Neuronal stem cell (in vitro differentiated cells): ENCODE measurements at regions not wholly inside any gene's neighbourhood (a gene's known extent, or its start where the extent isn't known, plus 50 kb on each side); places are given as distances from the start of the nearest gene placed in this dataset.

Experiments used
- DNase-seq: peaks from one replicate; pipeline ENCODE4 v3.0.0-alpha.2; 2013; ENCODE audit warnings: low spot score
- H2AFZ ChIP-seq: one replicate; pipeline ENCODE4 v1.6.1; 2013; ENCODE audit warnings: mild to moderate bottlenecking, low read length, inconsistent platforms
- H2AK5ac ChIP-seq: 2 replicates; pipeline ENCODE4 v1.6.1; 2013; ENCODE audit warnings: low read depth, mild to moderate bottlenecking, inconsistent platforms, low read length, moderate library complexity, mixed read lengths
- H2BK120ac ChIP-seq: 2 replicates; pipeline ENCODE4 v1.6.1; 2013; ENCODE audit warnings: low read depth, mild to moderate bottlenecking, inconsistent platforms, low read length, moderate library complexity, mixed read lengths
- H2BK12ac ChIP-seq: one replicate; pipeline ENCODE4 v1.6.1; 2013; ENCODE audit warnings: low read length, inconsistent platforms
- H2BK15ac ChIP-seq: 2 replicates; pipeline ENCODE4 v1.6.1; 2013; ENCODE audit warnings: mild to moderate bottlenecking, low read length, inconsistent platforms, mixed read lengths
- H2BK5ac ChIP-seq: one replicate; pipeline ENCODE4 v1.6.1; 2013; ENCODE audit warnings: inconsistent platforms, mild to moderate bottlenecking, low read length, moderate library complexity
- H3K14ac ChIP-seq: one replicate; pipeline ENCODE4 v1.6.1; 2013; ENCODE audit warnings: low read length, inconsistent platforms
- H3K18ac ChIP-seq: 2 replicates; pipeline ENCODE4 v1.6.1; 2013; ENCODE audit warnings: low read length, inconsistent platforms
- H3K23ac ChIP-seq: 2 replicates; pipeline ENCODE4 v1.6.1; 2013; ENCODE audit warnings: low read depth, mild to moderate bottlenecking, mixed read lengths, low read length, inconsistent platforms; ENCODE audit not compliant: poor library complexity
- H3K27ac ChIP-seq: replicated peaks from 3 replicates; pipeline ENCODE4 v1.5.1; 2013; ENCODE audit warnings: low read length, inconsistent platforms
- H3K27me3 ChIP-seq, 3 experiments: 2 replicates each; pipeline ENCODE4 v1.6.1; 2013; ENCODE audit warnings: low read length in 3 of 3, mild to moderate bottlenecking in 2 of 3, inconsistent platforms in 1 of 3, low read depth in 1 of 3, mixed read lengths in 1 of 3, moderate library complexity in 1 of 3; ENCODE audit not compliant: control insufficient read depth in 3 of 3, insufficient read depth in 3 of 3
- H3K36me3 ChIP-seq, 2 donors: replicated peaks in 1 of 2; 2 replicates each; pipeline ENCODE4 v1.6.1; 2013; ENCODE audit warnings: low read length in 2 of 2; ENCODE audit not compliant: control insufficient read depth in 2 of 2, insufficient read depth in 2 of 2
- H3K4ac ChIP-seq: 2 replicates; pipeline ENCODE4 v1.6.1; 2013; ENCODE audit warnings: inconsistent platforms, mild to moderate bottlenecking, low read length, moderate library complexity
- H3K4me1 ChIP-seq, 2 donors: 1 replicate in 1 of 2; 2 replicates in 1 of 2; pipeline ENCODE4 v1.6.1; 2013; ENCODE audit warnings: low read length in 2 of 2, low read depth in 1 of 2; ENCODE audit not compliant: control insufficient read depth in 2 of 2, insufficient read depth in 1 of 2
- H3K4me2 ChIP-seq: one replicate; pipeline ENCODE4 v1.6.1; 2013; ENCODE audit warnings: mild to moderate bottlenecking, low read length, inconsistent platforms; ENCODE audit not compliant: insufficient read depth, poor library complexity, severe bottlenecking
- H3K4me3 ChIP-seq, 2 donors: 2 replicates each; pipeline ENCODE4 v1.5.1; 2013; ENCODE audit warnings: low read length in 2 of 2, mild to moderate bottlenecking in 2 of 2, inconsistent platforms in 1 of 2, moderate library complexity in 1 of 2
- H3K79me1 ChIP-seq: one replicate; pipeline ENCODE4 v1.6.1; 2013; ENCODE audit warnings: low read depth, mild to moderate bottlenecking, inconsistent platforms, low read length, moderate library complexity
- H3K9ac ChIP-seq: one replicate; pipeline ENCODE4 v1.6.1; 2013; ENCODE audit warnings: mild to moderate bottlenecking, low read depth, low read length, inconsistent platforms; ENCODE audit not compliant: poor library complexity
- H3K9me3 ChIP-seq, 2 donors: replicated peaks in 1 of 2; 2 replicates each; pipeline versions ENCODE3 to v1.6.1; 2013; ENCODE audit warnings: low read length in 2 of 2, mild to moderate bottlenecking in 2 of 2, inconsistent platforms in 1 of 2, low read depth in 1 of 2, mixed read lengths in 1 of 2, moderate library complexity in 1 of 2; ENCODE audit not compliant: control insufficient read depth in 2 of 2, insufficient read depth in 1 of 2
- H4K8ac ChIP-seq: one replicate; pipeline ENCODE4 v1.6.1; 2013; ENCODE audit warnings: low read depth, mild to moderate bottlenecking, inconsistent platforms, low read length, moderate library complexity
- H4K91ac ChIP-seq: one replicate; pipeline ENCODE4 v1.6.1; 2013; ENCODE audit warnings: low read length, low read depth, mild to moderate bottlenecking, inconsistent platforms; ENCODE audit not compliant: poor library complexity
- WGBS, 2 donors: extraction: QIAGEN DNeasy Blood & Tissue Kit; methylation state at CpG; one replicate each; pipeline ENCODE4 v1.1.7; 2013; ENCODE audit warnings: missing lambda C conversion rate in 2 of 2, mixed read lengths in 1 of 2; ENCODE audit not compliant: insufficient read length in 2 of 2, insufficient replicate concordance in 1 of 2; ENCODE audit errors: extremely low coverage in 2 of 2; 5-methylcytosine and 5-hydroxymethylcytosine counted together

GRCh38 chr12:71061451-71061850, 96.3 kb downstream of the TSPAN8 start:
- DNase-seq, result no peak
- Histone ChIP-seq H3K79me1 (no peaks in the 10 kb centered on the region), H2BK120ac (no peak overlapping the region), H3K27ac (no peak overlapping the region), H3K4ac (no peak overlapping the region), H3K4me1 (no peaks in the 10 kb centered on the region), H2BK12ac (no peak overlapping the region), H2BK15ac (no peak overlapping the region), H3K27me3 (no peaks in the 10 kb centered on the region), H3K9me3 (no peaks in the 10 kb centered on the region), H4K8ac (no peak overlapping the region), H2AK5ac (no peak overlapping the region), H3K36me3 (no peaks in the 10 kb centered on the region), H3K18ac (no peak overlapping the region), H2BK5ac (no peak overlapping the region), H3K4me3 (no peak overlapping the region), H4K91ac (no peak overlapping the region), H2AFZ (no peak overlapping the region), H3K9ac (no peak overlapping the region), H3K14ac (no peak overlapping the region), H3K4me2 (no peak overlapping the region), H3K23ac (no peak overlapping the region)
- no CpG with 5 or more reads among the region's 1 CpG for WGBS, 2 donors

DNA sequence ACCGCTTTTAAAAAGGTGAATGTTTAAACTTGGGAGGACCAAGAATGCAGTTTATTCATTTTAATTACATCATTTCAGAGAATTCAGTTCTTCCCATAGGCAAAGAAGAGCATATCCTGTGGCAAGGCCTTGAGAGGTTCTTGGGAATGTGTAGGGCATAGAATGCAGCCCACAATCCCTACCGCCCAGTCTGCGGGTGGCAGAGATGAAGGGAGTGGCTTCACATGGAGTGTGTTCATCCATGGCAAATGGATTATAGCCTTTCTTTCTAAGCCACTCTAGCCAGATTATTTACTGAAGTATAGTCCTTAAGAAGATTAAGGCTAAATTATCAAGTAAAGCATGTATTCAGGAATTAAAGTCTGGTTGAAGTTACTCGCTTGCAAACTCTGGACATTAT, 97.4 kb downstream of the TSPAN8 start:
- Histone ChIP-seq H4K91ac (no peak overlapping the region), H2AK5ac (no peak overlapping the region), H3K4ac (no peak overlapping the region), H3K9ac (no peak overlapping the region), H3K4me1 (no peaks in the 10 kb centered on the region), H2BK120ac (no peak overlapping the region), H3K36me3 (no peaks in the 10 kb centered on the region), H2BK15ac (no peak overlapping the region), H2BK12ac (no peak overlapping the region), H3K79me1 (no peaks in the 10 kb centered on the region), H3K23ac (no peak overlapping the region), H3K4me2 (no peak overlapping the region), H4K8ac (no peak overlapping the region), H2BK5ac (no peak overlapping the region), H3K4me3 (no peak overlapping the region), H2AFZ (no peak overlapping the region), H3K9me3 (no peaks in the 10 kb centered on the region), H3K14ac (no peak overlapping the region), H3K27ac (no peak overlapping the region), H3K27me3 (no peaks in the 10 kb centered on the region), H3K18ac (no peak overlapping the region)
- WGBS, 2 donors, result no CpG with 5 or more reads among the region's 4 CpGs
- no peak for DNase-seq

DNA sequence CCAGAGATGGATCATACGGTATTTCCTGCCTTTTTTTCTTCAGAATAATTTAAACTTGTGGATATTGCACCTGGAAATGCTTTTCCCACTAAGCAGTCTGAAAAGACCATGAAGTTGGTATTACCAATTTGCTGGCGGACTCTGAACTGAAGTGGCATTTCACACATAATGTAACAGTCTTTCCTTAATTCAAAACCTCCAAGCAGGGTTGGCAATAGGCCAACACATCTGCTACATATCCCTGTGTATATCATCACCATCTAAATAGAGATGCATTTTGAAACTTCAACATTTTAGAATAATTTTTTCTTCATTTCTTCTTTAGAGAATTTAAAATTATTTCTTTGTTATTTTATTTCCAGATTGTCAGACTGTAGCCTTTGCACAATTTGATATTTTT, 100.5 kb downstream of the TSPAN8 start:
- Histone ChIP-seq H2AFZ (no peak overlapping the region), H2BK120ac (no peak overlapping the region), H3K23ac (no peak overlapping the region), H4K91ac (no peak overlapping the region), H3K27ac (no peak overlapping the region), H3K14ac (no peak overlapping the region), H2BK15ac (no peak overlapping the region), H3K9ac (no peak overlapping the region), H3K27me3 (no peaks in the 10 kb centered on the region), H3K9me3 (no peaks in the 10 kb centered on the region), H2BK12ac (no peak overlapping the region), H4K8ac (no peak overlapping the region), H3K18ac (no peak overlapping the region), H3K36me3 (no peaks in the 10 kb centered on the region), H3K79me1 (no peaks in the 10 kb centered on the region), H2BK5ac (no peak overlapping the region), H3K4me3 (no peak overlapping the region), H3K4me1 (no peaks in the 10 kb centered on the region), H3K4ac (no peak overlapping the region), H2AK5ac (no peak overlapping the region), H3K4me2 (no peak overlapping the region)
- DNase-seq, result no peak
- no CpG with 5 or more reads among the region's 2 CpGs for WGBS, 2 donors

DNA sequence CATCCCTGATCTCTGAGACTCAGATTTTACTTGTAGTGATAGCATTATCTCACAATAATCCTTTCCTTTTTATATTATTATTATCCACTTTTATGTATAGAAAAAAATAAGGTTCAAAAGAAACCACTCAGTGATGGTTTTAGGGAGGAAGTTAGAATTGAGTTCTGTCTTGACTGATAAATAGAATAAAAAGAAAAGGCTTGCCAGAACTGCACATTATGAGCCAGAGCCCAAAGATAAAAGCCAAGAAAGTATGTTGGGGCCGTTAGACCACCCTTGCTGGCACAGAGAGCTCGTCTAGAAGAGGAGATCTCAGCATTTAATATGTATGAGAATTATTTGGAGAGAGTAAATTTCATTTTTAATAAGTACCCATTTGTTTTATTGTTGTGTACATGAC, 103.2 kb downstream of the TSPAN8 start:
- H2BK5ac ChIP-seq, result no peak overlapping the region
- H3K4ac ChIP-seq, result no peak overlapping the region
- H3K9me3 ChIP-seq, result no peaks in the 10 kb centered on the region
- no peak overlapping the region for H4K91ac ChIP-seq
- H3K14ac ChIP-seq, result no peak overlapping the region
- no peak overlapping the region for H3K27ac ChIP-seq
- no peak overlapping the region for H3K4me3 ChIP-seq
- no peak overlapping the region for H2AK5ac ChIP-seq
- H2AFZ ChIP-seq, result no peak overlapping the region
- H3K4me1 ChIP-seq, result no peaks in the 10 kb centered on the region
- no peak overlapping the region for H3K18ac ChIP-seq
- no peaks in the 10 kb centered on the region for H3K79me1 ChIP-seq
- DNase-seq, result no peak
- no peaks in the 10 kb centered on the region for H3K27me3 ChIP-seq
- no peak overlapping the region for H3K9ac ChIP-seq
- no peak overlapping the region for H3K4me2 ChIP-seq
- no peak overlapping the region for H2BK120ac ChIP-seq
- H3K36me3 ChIP-seq, result no peaks in the 10 kb centered on the region
- H3K23ac ChIP-seq, result no peak overlapping the region
- H2BK12ac ChIP-seq, result no peak overlapping the region
- no CpG with 5 or more reads among the region's 2 CpGs for WGBS, 2 donors
- H4K8ac ChIP-seq, result no peak overlapping the region
- no peak overlapping the region for H2BK15ac ChIP-seq
